HG02943 (cell line): ENCODE measurements at regions not wholly inside any gene's neighbourhood (a gene's known extent, or its start where the extent isn't known, plus 50 kb on each side); places are given as distances from the start of the nearest gene placed in this dataset.

Experiments
- ATAC-seq: cut with Tn5 transposase; IDR thresholded peaks from one replicate; pipeline ENCODE4 v1.9.1; 2021; ENCODE audit warnings: mild to moderate bottlenecking, low read depth, moderate library complexity; ENCODE audit not compliant: unreplicated experiment

DNA sequence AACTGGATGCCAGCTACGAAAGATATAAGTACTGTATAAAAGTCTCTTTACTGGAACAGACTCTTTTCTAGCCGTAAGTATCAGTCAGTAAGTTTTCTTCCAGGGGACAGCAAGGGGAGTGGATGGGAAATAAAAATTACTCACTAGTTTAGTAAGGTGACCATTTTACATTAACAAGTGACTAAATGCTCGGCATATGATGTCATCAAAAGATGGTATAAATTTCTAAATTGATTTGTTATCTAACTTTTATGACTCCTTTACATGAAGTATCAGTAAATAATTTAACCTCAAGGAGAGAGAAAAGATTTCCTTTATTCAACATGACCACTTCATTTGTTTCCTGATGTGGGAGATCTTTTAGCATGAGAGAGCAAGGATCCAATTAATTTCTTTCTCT lies 859.0 kb upstream of the LRRTM1 start:
- ATAC-seq, result no peak

DNA sequence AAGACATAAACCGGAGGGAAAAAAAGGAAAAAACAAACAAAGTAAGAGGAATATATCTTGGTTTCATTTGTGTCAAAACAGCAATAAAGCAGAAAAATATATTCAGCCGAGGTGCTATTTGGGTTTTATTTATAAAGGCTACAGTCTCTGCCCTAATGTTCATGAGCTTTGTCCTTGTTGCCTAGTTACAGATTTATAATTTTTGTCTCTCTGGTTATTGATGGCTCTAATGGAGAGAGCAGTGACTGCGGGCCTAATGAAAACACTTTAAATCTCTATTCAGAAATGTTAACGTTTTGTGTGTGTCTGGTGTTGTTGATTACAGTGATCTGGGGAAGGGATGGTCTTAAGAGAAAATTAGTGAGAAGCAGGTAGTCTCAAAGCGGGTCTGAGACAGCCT lies 854.0 kb upstream of the LRRTM1 start:
- no peak for ATAC-seq

DNA sequence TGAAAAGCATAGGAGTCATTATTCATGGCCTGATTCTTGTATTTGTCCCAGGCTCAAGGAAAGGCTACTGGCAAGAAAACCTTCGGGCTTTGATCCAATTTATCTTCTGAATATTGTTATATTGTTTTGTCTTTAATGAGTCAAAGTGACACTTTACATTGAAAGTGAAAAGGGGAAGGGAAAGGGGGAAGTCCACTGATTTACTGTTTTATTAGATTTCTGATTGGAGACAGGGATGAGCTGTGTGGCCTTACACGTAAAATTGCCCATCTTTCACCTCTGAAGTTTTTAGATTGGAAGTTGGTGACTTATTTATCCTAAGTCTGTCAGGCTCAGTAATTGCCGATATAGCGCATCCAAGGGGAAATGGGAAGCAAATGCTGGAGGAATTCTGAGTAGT lies 843.8 kb upstream of the LRRTM1 start:
- no peak for ATAC-seq

DNA sequence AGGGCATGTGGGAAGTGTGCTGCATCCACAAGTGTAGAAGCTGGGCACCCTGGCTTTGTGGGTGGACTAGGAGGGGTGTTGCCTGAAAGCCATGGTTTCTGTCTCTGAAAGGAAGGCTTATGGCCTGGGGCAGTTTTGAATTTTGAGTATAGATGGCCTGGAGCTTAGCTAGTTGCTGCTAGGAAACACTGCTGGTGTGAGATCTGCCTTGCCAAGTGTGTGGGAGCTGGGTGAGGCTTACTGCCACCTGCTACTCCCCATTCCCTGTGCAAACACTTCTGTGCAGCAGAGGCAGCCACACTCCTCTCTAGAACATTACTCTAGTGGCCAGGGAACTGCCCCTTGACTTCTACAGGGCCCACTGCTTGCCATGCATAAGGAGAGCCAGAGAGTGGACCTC lies 831.7 kb upstream of the LRRTM1 start:
- no peak for ATAC-seq

DNA sequence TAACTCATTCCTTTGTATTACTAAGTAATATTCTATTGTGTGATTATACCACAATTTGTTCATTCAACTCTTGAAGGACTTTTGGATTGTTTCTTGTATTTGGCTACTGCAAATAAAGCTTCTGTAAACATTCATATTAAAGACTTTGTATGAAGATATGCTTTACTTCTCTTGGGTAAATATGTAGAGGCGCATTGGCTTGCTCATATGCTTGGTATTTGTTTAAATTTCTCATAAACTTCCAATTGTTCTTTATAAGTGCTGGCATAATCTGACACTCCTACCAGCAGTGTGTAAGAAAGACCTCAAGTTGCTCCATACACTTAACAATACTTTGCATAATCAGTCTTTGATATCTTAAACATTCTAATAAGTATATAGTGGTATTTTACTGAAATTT lies 792.8 kb upstream of the LRRTM1 start:
- no peak for ATAC-seq

DNA sequence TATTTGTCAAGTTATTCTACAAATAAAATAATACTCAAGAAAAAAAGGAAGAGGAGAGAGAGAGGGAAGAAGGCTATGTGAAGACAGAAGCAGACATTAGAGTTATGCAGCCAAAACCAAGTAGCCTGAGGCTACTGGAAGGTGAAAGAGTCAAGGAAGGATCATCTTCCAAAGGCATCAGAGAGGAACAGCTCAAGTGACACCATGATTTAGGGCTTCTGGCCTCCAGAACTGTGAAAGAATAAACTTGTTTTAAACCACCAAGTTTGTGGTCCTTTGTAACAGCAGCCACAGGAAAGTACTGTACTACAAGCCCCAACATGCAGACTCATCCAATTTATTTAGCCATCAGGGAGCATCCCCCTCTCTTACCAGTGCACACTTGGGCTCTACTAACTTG lies 788.5 kb upstream of the LRRTM1 start:
- ATAC-seq, result no peak

DNA sequence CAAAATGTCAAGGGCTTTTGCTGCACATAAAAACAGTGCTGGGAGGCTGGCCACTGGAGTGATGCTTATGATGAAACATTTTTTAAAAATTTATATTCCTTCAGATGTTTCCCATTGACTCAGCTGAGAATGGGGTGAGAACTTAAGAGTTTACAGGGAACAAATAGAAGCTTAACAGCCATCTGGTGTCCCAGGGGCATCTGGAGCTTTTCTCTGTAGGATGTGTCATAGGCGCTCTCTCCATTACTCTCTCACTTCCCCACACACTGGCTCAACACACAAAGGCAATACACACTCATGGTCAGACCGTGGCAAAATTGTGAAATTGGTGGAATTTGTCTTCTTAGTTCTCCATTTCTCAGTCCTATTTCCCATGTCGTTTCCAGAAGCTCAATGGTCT lies 783.1 kb upstream of the LRRTM1 start:
- ATAC-seq, result no peak

DNA sequence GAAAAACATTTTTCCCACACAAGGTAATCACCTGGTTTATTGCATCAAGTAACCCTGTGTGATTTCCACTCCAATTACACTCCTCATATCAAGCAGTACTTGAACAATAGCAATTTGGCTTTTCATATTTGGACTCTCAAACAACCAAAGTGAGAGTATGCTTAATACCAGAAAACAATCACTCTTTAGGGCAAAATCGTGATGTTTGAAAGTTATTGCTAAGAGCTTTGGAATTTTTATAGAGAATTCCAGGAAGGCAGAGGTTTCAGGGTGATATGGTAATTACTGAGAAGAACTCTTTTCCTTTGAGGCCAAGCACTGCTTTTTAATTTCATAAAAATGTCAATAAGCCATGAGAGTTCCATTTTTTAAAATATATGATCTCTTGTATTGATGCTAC lies 779.5 kb upstream of the LRRTM1 start:
- ATAC-seq, result no peak

DNA sequence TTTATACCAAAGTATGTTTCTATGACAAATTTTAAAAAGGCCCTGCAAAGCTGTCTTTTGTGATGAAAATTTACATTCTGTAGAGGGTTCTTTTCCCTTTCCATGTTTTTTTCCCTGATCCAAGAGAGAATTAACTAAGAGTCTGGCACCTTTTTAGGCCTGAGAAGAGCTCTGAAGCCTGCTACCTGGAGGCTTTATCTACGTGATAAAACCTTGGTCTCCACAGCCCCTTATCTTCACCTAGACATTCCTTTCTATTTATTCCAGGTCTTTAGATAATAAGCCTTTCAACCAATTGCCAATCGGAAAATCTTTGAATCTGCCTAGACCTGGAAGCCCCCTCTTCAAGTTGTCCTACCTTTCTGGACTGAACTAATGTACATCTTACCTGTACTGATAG lies 774.1 kb upstream of the LRRTM1 start:
- ATAC-seq, result no peak

DNA sequence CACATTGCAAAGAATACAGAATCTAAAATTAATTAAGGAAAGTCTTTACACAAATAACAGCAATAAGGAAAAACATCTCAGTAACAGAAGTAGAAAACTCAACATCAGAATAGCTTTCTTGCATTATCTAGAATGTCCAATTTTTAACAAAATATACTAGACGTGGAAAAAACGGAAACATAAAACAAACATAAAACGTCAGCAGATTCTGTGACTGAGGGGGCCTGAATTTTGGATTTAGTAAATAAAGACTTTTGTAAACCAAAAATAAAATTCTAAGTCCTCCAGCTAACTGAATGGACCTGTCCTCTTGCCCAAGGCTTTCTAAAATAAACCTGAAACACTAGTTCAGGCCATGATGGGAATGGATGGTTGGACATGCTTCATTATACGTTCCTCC lies 773.5 kb upstream of the LRRTM1 start:
- ATAC-seq, result no peak

DNA sequence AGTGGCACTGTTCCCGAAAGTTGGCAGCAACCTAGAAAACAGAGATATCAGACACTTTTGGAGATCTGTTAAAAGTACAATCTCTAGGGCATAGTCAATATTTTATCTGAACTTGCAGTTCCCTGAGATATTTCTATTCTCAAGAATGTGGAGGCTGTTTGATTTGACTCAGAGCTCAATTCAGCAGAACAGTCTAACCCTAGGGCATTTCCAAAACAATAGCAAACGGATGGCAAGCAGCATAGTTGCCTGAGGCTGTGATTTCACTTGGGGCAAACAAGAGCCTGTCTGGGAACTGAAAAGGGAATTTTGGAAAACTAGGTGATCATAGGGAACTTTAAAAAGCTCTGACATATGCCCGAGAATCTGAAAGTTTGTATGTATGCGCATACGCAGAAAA lies 772.8 kb upstream of the LRRTM1 start:
- no peak for ATAC-seq

DNA sequence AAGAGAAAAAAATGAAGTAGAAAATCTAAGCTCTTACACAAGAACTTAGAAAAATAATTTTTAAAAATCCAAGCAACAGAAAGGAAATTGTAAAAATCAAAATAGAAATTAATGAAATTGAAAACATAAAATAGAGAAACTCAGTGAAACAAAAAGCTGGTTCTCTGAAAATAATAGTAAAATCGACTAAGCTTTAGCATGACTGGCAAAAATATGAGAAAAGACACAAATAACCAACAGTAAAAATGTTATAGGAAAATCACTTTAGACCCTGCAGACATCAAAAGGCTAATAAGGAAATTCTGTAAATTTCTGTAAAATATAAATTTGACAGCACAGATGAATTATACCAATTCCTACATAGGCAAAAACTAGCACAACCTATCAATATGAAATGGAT lies 768.9 kb upstream of the LRRTM1 start:
- ATAC-seq, result no peak

DNA sequence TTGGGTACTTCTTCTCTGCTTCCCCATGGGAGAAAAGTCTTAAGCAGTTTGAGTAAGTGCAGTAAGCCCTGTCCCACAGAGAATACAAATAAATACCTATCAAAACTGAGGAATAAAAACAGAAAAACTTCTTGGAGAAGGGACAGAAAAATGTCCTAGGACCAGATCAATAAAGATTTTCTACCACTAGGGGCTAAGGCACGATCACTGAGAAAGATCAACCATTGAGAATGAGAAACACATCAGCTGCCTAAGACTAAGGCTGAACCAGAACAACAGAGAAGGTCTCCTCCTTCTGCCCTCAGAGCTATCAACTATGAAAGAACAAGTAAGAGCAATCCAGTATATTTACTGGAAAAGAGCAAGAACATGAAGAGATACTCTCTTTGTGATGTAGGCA lies 763.6 kb upstream of the LRRTM1 start:
- no peak for ATAC-seq

DNA sequence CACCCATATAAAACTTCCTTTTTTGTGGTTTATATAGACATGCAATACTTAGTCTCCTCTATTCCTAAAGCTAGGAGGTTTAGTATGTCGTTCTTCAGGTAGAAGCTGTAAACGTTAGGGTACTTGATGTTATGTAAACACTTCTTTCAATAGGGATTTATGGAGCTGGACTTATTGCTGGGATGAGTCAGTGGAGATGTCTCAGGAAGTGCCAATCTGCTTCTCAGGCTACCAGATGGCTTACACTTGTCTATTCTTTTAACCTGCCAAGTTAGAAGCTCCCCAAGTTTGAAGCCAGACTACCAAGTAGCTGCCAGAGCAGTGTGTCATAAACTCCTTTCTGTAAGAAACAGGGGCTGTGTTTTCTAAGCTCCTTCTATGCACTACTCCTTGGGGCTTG lies 756.5 kb upstream of the LRRTM1 start:
- no peak for ATAC-seq

DNA sequence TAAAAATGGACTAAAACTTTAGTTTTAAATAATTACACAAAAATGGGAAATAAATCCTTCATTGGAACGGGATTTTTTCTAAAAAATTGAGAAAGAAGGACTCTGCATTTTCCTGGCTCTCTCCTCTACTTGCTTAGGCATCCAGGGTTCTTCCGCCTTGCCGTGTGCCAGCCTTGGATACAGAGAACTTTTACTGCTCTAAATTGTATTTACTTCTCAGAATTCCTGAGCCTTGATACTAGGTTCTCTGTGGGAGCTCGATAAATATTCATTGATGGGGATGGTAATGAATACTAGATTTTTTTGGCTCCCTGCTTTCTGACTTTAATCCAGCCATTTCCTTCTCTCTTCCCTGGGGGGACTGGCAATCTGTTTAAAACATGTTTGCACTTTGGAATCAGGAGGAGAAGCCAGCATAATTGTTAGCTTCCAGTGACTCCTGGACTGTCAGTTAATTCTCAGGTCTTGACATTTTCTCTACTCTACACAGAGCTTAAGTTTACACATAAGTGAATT lies 746.1 kb upstream of the LRRTM1 start:
- no peak for ATAC-seq

DNA sequence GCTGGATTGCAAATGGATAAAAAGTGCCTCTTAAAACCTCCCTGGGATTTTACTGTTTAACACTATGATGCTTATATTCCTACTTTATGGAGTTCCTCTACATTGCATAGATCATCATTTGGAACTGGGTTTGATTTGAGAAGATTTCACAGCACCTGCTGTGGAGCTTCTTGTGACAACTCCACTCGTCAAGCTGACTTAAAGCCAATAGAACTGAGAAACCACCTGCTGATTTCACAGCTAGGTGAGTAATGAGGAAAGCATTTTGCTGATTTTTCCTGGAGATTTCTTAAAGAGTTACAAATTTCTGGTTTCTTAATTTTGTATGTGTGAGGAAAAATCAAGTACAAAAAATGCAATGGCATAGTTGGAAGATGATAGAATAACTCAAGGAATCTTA lies 739.1 kb upstream of the LRRTM1 start:
- no peak for ATAC-seq

DNA sequence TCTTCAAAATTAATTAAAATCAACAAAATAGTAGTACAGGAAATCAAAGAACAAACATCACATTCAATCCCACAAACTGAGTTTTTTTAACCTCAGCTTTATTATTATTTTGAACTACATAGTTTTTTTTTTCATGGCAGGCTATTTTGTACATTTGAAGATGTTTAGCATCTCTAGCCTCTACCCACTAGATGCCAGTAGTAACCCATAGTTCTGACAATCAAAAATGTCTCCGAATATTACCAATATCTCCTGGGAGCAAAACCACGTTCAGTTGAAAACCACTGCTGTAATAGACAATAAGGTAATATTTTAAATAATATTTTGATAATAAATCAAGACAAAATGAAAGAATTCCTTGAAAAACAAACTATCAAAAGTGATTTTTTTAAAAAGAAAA lies 702.6 kb upstream of the LRRTM1 start:
- ATAC-seq, result no peak

DNA sequence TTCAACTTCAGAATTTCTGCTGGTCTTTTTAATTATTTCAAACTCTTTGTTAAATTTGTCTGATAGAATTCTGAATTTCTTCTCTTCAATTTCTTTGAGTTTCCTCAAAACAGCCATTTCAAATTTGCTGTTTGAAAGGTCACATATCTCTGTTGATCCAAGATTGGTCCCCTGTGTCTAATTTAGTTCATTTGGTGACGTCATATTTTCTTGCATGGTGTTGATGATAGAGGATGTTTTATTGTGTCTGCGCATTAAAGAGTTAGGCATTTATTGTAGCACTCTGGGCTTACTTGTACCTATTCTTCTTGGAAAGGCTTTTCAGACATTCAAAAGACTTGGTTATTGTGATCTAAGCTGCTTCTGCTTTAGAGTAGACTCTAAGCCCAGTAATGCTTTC lies 698.4 kb upstream of the LRRTM1 start:
- ATAC-seq, result no peak

DNA sequence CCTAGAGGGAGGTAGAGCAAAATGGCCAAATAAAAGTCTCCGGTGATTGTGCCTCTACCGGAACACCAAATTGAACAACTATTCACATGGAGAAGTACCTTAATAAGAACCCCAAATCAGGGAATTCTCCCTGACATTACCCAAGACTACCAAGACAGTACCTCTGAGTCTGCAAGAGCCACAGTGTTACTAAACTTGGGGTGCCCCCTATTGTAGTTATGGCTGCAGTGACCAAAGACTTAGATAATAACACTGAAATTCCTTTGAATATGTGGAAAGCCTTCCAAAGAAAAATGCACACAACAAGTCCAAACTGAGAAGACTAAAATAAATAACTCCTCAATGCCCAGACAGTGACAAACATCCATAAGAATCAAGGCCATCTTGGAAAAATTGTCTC lies 682.9 kb upstream of the LRRTM1 start:
- no peak for ATAC-seq

DNA sequence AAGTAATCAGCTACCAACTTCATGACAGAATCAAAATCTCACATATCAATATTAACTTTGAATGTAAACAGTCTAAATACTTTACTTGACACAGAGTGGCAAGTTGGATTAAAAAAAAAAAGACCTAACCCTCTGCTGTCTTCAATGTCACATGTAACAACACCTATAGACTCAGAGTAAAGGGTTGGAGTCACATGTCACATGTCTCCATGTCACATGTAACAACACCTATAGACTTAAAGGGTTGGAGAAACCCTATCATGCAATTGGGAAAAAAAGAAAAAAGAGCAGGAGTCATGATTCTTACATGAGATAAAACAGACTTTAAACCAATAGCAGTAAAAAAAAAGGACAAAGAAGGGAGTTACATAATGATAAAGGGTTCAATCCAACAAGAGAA lies 665.3 kb upstream of the LRRTM1 start:
- ATAC-seq, result no peak

DNA sequence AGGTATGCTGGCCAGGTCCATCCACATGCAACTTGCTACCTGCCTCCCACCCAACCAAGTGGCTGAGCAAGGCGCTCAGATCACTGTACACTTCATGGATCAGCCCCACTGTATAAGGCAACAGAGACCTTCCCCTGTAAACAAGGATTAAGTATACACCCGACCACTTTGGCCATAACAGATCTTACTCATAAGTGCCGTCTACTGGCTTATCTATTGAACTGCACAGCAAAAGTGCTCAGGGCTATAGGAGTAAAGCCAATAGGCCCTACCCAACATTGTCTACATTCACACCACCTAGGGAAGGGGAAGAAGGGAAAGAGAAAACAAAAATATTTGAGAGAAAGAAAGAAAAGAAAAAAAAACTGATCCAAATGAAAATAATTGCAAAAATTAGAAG lies 663.9 kb upstream of the LRRTM1 start:
- no peak for ATAC-seq

DNA sequence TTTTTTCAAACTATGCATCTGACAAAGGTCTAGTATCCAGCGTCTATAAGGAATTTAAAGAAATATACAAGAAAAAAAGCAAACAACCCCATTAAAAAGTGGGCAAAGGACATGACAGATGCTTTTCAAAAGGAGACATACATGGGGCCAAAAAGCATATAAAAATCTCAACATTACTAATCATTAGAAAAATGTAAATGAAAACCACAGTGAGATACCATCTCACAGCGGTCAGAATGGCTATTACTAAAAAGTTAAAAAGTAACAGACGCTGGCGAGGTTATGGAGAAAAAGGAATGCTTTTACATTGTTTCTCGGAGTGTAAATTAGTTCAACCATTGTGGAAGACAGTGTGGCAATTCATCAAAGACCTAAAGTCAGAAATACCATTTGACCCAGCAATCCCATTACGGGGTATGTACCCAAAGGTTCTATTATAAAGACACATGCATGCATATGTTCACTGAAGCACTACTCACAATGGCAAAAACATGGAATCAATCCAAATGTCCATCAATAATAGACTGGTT lies 643.1 kb upstream of the LRRTM1 start:
- no peak for ATAC-seq

DNA sequence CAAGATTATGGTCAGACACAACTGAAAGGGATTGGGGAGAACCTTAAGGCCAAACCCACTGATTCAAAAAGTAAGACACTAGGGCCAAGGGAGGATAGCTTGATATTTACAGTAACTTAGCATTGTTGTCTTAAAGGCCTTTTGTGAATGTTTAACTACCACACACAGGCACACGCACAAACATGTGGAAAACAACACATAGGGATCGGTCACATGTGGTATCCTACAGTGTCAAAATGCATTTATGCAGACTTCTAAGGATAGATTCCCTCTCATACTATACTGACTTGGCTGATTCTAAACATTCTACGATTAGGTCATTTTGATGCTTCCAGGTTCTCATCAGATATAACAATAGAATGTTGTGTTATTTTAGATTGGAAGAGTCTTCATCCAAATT lies 638.9 kb upstream of the LRRTM1 start:
- ATAC-seq, result no peak
